Stomach (tissue), 8 donors: ENCODE measurements at regions not wholly inside any gene's neighbourhood (a gene's known extent, or its start where the extent isn't known, plus 50 kb on each side); places are given as distances from the start of the nearest gene placed in this dataset.
A peak's percentile ranks its signal among the peaks of the same experiment; 100 is the strongest.
"Not testable (repeated sequence)": the region's sequence is repeated elsewhere in the genome, so short reads cannot be mapped to it uniquely, and the experiment has no call there.

Experiments used
- DNase-seq, 2 donors: peaks; one replicate each; pipeline versions ENCODE4 v3.0.0 to v3.0.0-alpha.2; 2013 to 2019
- H3K27ac ChIP-seq, 5 donors: fragments of 200-600 bp in 4 of 5; sonication (generic) in 4 of 5; one replicate each; pipeline ENCODE4 v1.5.1; 2013 to 2019; ENCODE audit warnings: mild to moderate bottlenecking in 1 of 5, moderate library complexity in 1 of 5
- H3K27me3 ChIP-seq, 3 donors: fragments of 200-600 bp; sonication (generic); one replicate each; pipeline ENCODE4 v1.5.1; 2017 to 2019; ENCODE audit warnings: mixed run types in 1 of 3
- H3K36me3 ChIP-seq, 4 donors: fragments of 200-600 bp; sonication (generic); 1 replicate in 3 of 4; 2 replicates in 1 of 4; pipeline ENCODE4 v1.5.1; 2016 to 2019
- H3K4me1 ChIP-seq, 4 donors: fragments of 200-600 bp; sonication (generic); one replicate each; pipeline ENCODE4 v1.5.1; 2016 to 2019
- H3K4me3 ChIP-seq, 4 donors: fragments of 200-600 bp; sonication (generic) in 3 of 4; one replicate each; pipeline ENCODE4 v1.5.1; 2016 to 2019; ENCODE audit warnings: mild to moderate bottlenecking in 1 of 4
- H3K9me3 ChIP-seq, 4 donors: fragments of 200-600 bp; sonication (generic); one replicate each; pipeline ENCODE4 v1.5.1; 2016 to 2019
- CTCF ChIP-seq, 7 experiments: fragments of 450-650 bp in 4 of 7; fragments of 200-600 bp in 3 of 7; sonication (generic) in 3 of 7; IDR thresholded peaks; one replicate each; pipeline ENCODE4 v1.5.1; 2016 to 2019; ENCODE audit warnings: antibody characterized with exemption in 7 of 7, control low read depth in 2 of 7, mild to moderate bottlenecking in 1 of 7
- EP300 ChIP-seq: sonication (generic); formaldehyde crosslinking; IDR thresholded peaks from one replicate; pipeline ENCODE4 v1.6.1; 2017; ENCODE audit warnings: antibody characterized with exemption
- POLR2A ChIP-seq, 4 donors: fragments of 450-650 bp; IDR thresholded peaks; one replicate each; pipeline ENCODE4 v1.6.1; 2016; ENCODE audit warnings: antibody characterized with exemption in 4 of 4, control low read depth in 2 of 4, mild to moderate bottlenecking in 1 of 4, moderate library complexity in 1 of 4
- POLR2AphosphoS5 ChIP-seq, 3 donors: sonication (generic); formaldehyde crosslinking; IDR thresholded peaks; one replicate each; pipeline ENCODE4 v1.6.1; 2016; ENCODE audit warnings: antibody characterized with exemption in 3 of 3
- WGBS, 5 donors: extraction: QIAGEN DNeasy Blood & Tissue Kit in 3 of 5; methylation state at CpG; one replicate each; pipeline versions ENCODE4 v1.1.5 to v1.1.7; 2013 to 2018; 5-methylcytosine and 5-hydroxymethylcytosine counted together
- intact Hi-C: fragments of 100-400 bp; cut with DNase I; formaldehyde crosslinking; loops from one replicate; pipeline ENCODE4 v1.15.1; 2023; ENCODE audit warnings: low total_unique reads
- donor health status: healthy with polysubstance abuse.
- donor health status: Bipolar disorder and iron deficiency.
- donor health status: healthy.

GRCh38 chr12:79997096-79997791 lies 62.3 kb upstream of the PPP1R12A start:
- Histone ChIP-seq H3K4me3 (no peak overlapping the region), H3K27me3 (no peaks in the 10 kb centered on the region), H3K36me3 (no peaks in the 10 kb centered on the region), H3K27ac (no peak overlapping the region), H3K9me3 (no peaks in the 10 kb centered on the region), H3K4me1 (peaks cover 0 to 22% (median 2%) of the 10 kb centered on the region in 4 donors)
- TF ChIP-seq POLR2AphosphoS5 (IDR thresholded peaks at IDR 0.05), result no peak
- intact Hi-C loops, result no loop called here
- 74 to 87% (median 82%) methylated on average over 2 of the region's 2 CpGs for WGBS, 5 donors
- peak in 1 of 2 donors; percentile 27 for DNase-seq

DNA sequence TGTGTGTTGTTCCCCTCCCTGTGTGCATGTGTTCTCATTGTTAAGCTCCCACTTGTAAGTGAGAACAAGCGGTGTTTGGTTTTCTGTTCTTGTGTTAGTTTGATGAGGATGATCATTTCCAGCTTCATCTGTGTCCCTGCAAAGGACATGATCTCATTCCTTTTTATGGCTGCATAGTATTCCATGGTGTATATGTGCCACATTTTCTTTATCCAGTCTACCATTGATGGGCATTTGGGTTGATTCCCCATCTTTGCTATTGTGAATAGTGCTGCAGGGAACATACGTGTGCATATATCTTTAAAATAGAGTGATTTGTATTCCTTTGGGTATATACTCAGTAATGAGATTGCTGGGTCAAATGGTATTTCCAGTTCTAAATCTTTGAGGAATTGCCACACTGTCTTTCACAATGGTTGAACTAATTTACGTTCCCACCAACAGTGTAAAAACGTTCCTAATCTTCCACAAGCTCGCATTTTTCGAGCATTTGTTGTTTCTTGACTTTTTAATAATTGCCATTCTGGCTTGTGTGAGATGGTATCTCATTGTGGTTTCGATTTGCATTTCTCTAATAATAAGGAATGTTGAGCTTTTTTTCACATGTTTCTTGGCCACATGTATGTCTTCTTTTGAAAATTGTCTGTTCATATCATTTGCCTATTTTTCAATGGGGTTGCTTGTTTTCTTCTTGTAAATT lies 60.6 kb upstream of the PPP1R12A start:
- H3K4me1 ChIP-seq, result peaks cover 0 to 27% (median 2%) of the 10 kb centered on the region in 4 donors
- H3K4me3 ChIP-seq, DNase-seq, H3K27me3 ChIP-seq, H3K27ac ChIP-seq, H3K9me3 ChIP-seq, H3K36me3 ChIP-seq, intact Hi-C loops: not testable (repeated sequence)
- 91 to 95% (median 93%) methylated on average over 7 of the region's 7 CpGs for WGBS, 5 donors

DNA sequence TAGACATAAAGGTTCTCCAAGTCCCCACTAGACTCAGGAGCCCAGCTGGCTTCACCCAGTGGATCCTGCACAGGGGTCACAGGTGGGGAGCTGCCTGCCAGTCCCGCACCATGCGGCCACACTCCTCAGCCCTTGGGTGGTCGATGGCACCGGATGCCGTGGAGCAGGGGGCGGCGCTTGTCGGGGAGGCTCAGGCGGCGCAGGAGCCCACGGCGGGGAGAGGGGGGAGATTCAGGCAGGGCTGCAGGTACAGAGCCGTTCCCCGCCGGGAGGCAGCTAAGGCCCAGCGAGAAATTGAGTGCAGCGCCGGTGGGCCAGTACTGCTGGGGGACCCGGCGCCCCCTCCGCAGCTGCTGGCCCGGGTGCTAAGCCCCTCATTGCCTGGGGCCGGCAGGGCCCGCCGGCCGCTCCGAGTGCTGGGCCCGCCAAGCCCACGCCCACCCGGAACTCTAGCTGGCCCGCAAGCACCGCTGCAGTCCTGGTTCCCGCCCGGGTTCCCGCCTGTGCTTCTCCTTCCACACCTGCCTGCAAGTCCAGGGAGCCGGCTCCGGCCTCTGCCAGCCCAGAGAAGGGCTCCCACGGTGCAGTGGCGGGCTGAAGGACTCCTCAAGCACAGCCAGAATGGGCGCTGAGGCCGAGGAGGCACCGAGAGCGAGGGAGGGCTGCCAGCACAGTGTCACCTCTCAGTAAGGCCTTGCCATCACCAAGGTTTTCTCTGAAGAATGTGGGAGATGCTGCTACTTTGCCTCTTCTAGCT lies 58.4 kb upstream of the PPP1R12A start:
- no peaks in the 10 kb centered on the region for H3K9me3 ChIP-seq
- H3K27ac ChIP-seq, result no peak overlapping the region
- no peaks in the 10 kb centered on the region for H3K27me3 ChIP-seq
- 95 to 98% (median 96%) methylated on average over 13 to 42 of the region's 43 CpGs for whole genome bisulfite sequencing, 5 donors
- no peak overlapping the region for H3K4me3 ChIP-seq
- intact Hi-C loops, result no loop called here
- no peak for TF ChIP-seq POLR2AphosphoS5 (IDR thresholded peaks at IDR 0.05)
- TF ChIP-seq POLR2A (IDR thresholded peaks at IDR 0.05), result no peak
- TF ChIP-seq EP300, result no peak
- no peak for TF ChIP-seq CTCF (IDR thresholded peaks at IDR 0.05)
- H3K36me3 ChIP-seq, result no peaks in the 10 kb centered on the region
- peaks cover 0 to 17% (median 2%) of the 10 kb centered on the region in 4 donors for H3K4me1 ChIP-seq
- DNase-seq, result no peak

DNA sequence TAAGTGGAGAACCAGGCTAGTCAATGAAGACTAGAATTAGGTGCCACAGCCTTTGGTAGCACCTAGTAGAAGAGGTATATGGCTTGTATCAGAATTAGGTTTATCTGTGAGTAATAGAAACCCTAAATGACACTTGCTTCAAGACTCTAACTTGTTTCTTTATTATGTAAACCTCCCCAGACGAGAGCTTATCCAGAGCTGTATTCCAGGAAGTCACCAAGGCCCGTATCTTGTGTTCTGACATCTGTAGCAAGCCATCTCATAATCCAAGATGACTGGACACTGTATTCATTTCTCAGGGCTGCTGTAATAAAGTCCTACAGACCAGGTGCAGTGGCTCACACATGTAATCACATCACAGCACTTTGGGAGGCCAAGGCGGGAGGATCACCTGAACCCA lies 56.7 kb upstream of the PPP1R12A start:
- Histone ChIP-seq H3K4me1 (peaks cover 0 to 5% (median 0%) of the 10 kb centered on the region in 4 donors), H3K27ac (no peak overlapping the region), H3K4me3 (no peak overlapping the region), H3K27me3 (no peaks in the 10 kb centered on the region), H3K9me3 (no peaks in the 10 kb centered on the region), H3K36me3 (no peaks in the 10 kb centered on the region)
- peak in 1 of 3 donors; percentile 41 for TF ChIP-seq POLR2AphosphoS5 (IDR thresholded peaks at IDR 0.05)
- TF ChIP-seq POLR2A (IDR thresholded peaks at IDR 0.05), result no peak
- no peak for TF ChIP-seq CTCF (IDR thresholded peaks at IDR 0.05)
- WGBS, 5 donors, result 73 to 91% (median 84%) methylated on average over 3 of the region's 3 CpGs
- DNase-seq, result no peak
- intact Hi-C loops, result no loop called here

GRCh38 chr12:79990509-79991338 lies 55.8 kb upstream of the PPP1R12A start:
- H3K27me3 ChIP-seq, H3K4me3 ChIP-seq, H3K4me1 ChIP-seq, H3K36me3 ChIP-seq, H3K9me3 ChIP-seq, DNase-seq, H3K27ac ChIP-seq, intact Hi-C loops: not testable (repeated sequence)
- WGBS, 5 donors, result 78 to 81% (median 79%) methylated on average over 10 of the region's 10 CpGs
